Globus pallidus (tissue), 1 donor: ENCODE measurements at regions not wholly inside any gene's neighbourhood (a gene's known extent, or its start where the extent isn't known, plus 50 kb on each side); places are given as distances from the start of the nearest gene placed in this dataset.
A peak's percentile ranks its signal among the peaks of the same experiment; 100 is the strongest.

Source experiments
- DNase-seq: peaks from one replicate; pipeline ENCODE4 v3.0.0-alpha.2; 2015; ENCODE audit warnings: low spot score

- no peak for DNase-seq
These were observed 160.3 kb upstream of the CDYL start for GRCh38 chr6:4615891-4616290.

- DNase-seq = no peak
These were observed 161.0 kb upstream of the CDYL start for GRCh38 chr6:4615231-4615630.

DNA sequence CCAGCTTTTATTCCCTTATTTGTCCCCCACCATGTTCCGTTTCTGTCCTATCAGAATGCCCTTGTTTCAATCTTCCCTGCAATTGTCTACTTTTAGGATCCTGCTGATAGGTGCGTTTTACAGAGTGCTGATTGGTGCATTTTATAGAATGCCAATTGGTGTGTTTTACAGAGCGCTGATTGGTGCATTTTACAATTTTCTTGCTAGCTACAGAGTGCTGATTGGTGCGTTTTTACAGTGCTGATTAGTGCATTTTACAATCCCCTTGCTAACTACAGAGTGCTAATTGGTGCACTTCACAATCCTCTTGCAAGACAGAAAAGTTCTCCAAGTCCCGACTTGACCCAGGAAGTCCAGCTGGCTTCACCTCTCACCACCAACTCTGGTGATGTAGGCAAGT is 161.6 kb upstream of the CDYL start:
- DNase-seq = no peak

- no peak for DNase-seq
These were observed 162.4 kb upstream of the CDYL start for GRCh38 chr6:4613795-4614194.

DNA sequence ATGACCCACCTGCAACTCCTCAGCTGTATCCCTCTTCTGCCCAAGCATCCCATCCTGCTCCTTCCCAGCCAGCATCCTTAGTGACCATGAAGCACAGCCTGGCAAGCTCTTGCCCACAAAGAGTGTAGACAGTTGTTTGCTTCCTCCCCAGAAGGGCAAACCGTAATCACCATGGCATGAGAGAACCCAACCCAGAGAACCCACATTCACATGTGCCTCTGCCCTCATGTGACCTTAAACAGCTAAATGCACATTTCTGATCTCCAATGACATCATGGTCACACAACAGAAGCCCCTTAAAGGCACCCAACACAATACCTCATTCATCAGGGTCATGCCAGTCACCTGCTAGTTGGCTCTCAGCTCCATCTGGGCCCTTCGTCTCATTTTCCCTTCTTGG is 162.8 kb upstream of the CDYL start:
- no peak for DNase-seq

- DNase-seq = no peak
These were observed 163.5 kb upstream of the CDYL start for GRCh38 chr6:4612636-4613171.

GRCh38 chr6:4611429-4612129 is 164.6 kb upstream of the CDYL start:
- no peak for DNase-seq

DNA sequence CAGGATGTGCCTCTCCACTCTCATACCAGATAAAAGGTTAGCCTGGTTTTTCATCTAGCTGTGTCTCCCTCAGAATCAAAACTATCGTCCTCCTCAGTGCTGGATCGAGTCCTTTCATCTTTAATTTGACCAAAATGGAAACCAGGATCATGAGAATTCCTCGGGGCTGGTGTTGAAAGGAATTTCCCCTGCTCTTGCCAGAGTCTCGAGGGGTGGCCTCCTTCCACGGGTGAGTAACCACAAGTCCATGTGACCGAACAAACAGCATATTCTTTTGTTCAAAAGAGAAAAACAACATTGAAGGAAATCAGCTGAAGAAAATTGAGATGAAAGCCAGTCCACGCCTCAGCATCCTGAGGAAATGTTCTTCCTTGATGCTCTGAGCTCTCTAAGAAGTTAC is 165.9 kb upstream of the CDYL start:
- DNase-seq = peak; percentile 36

DNA sequence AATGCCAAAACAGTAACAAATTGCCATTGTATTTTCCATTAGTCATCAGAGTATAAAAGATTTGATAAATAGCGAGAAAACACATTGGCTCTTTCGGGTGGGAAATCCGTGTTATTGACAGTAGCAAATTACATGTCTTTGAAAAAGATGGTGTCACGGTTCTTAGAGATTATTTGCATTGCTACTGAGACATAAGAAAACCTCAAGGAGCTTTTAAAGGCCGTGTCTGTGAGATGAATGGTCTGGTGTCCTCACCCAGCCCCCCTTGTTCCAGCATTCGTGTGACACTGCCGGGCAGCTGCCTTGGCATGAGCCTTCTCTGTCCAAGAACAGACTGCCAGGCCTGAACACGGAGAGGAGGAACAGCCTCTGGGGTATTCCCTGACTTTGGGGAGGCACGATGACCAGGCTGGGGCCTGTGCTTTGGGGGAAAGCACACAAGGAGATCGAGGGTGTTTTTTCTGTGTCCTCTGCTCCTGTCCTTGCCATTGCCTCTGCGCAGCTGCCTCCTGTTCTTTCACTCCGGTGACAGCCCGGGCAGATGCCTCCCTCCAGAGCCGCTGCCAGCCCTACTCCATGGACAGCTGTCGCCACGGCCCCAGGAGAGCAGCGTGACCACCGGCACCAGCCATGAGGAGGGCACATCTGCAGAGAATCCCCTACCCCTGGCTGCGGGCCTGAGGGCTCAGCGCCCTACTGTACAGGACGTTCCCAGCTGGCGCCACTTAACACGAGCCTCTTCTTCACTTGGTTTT is 167.7 kb upstream of the CDYL start:
- peak; percentile 93 for DNase-seq

GRCh38 chr6:4607793-4608192 is 168.4 kb upstream of the CDYL start:
- peak; percentile 74 for DNase-seq

DNA sequence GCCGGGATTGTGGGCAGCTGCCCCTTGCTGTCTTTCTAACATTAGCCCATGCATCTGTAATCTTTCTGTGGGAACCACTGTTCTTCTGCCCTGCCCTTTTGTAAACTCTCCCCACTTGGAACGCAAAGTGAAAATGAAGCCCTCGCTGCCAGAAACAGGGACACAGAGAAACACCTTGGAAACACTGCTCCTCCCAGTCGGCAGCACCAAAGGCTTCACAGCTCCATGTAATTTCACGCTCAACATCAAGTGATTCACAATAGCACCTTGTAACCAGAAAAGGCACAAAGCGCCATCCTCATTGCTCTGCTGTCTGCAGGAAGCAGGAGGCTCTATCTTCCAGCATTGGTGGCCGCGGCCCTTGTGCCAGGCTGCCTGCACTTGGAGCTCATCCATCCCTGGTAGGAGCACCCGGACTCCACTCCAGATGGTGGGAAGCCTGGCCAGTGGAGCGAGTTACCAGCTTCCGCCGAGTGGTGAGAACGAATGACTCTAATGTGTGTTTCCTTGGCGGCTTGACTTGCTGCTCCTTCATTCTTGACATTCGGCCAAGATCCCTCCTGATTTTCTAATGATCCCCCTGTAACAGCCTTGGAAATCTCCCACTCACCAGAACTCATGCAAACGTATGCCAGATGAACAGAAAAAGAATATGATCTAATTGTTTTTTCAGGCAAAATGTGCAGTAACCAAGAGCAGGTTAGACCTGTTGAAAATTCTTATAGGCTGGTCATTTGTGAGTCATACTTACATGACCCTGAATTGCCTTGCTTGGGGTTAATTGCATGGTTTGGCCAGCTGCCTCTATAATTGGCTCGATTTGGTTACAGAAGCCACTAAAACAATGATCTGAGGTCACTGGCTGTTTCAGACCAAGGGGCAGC is 169.1 kb upstream of the CDYL start:
- DNase-seq = peak; percentile 80

DNA sequence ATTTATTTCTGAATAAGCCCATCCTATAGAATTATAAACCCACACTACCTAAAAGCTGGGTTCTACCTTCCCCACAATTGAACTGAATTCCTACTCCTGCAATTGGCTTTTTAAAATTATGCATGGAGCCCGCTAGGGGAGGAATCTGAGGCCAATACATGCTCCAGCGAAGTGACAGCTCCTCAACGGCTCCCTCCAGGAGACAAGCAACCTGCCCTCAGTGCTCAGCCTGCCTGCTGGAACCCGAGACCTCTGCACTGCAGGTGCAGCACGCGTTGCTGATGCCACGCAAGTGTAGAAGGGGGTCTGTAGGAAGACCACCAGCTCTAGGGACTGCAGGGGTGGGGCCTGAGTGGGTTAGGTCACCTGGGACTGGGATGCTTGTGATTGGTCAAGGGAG is 170.2 kb upstream of the CDYL start:
- DNase-seq = no peak

- no peak for DNase-seq
These were observed 172.3 kb upstream of the CDYL start for GRCh38 chr6:4603856-4604369.

DNA sequence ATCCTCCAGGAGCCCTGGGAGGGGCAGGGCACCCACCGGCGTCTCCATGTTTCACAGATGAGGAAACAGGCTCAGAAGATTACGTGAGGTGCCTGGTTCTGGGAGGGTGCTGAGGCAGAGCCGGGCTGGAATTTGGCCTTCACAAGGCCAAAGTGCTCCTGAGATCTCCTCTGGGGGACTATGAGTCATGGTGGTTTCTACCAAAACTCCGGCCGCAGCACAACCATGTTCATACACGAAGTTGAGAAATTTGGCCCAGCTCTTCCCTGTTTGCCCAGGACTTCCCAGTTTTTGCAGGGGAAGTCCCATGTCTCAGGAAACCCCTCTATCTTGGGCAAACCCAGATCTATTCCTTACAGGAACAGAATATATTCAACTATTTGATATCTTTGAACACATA is 172.9 kb upstream of the CDYL start:
- DNase-seq = no peak

- no peak for DNase-seq
These were observed 176.3 kb upstream of the CDYL start for GRCh38 chr6:4599924-4600323.

DNA sequence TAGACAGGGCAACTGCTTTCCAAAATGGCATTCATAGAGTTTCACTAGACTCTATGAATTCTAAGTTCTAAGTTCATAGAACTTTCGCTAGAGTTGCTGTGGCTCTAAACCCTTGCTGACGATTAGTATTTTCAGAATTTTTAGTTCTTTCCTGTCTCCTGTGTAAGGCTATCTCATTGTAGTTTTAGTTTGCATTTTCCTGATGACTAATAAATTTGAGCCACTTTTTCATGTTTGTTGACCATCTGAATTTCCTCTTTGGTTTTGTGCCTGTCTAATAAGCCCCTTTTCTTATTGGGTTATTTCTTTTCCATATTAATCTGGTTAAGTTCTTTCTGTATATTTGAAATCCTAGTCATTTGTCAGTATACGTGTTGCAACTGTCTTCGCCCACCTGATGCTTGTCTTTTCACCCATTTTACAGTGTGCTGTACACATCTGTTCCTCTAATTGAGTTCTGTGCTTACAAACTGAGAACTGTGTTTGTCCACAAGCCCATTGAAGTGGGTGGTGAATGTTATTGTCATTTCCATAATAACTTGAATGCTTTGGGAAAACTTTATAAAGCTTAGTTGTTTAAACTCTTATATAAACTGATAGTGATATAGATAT is 177.7 kb upstream of the CDYL start:
- no peak for DNase-seq

DNA sequence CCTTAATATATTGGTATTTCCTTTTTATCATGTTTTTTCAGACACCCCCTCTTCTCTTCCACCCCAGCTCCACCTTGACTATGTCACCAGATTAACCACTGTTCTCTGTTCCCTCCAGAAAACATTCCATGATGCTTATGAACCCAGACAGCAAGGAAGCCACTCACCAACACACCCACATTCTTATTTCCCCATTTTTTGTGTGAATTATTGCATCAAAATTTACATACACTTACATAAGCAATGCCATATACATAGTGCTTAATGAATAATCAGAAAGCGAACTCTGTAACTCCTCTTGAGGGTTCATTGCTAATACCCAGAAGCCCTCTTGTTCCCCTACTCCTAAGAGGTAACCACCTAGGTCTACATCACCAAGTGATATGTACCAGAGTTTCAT is 182.3 kb upstream of the CDYL start:
- no peak for DNase-seq

GRCh38 chr6:4592026-4592425 is 184.2 kb upstream of the CDYL start:
- DNase-seq = no peak

DNA sequence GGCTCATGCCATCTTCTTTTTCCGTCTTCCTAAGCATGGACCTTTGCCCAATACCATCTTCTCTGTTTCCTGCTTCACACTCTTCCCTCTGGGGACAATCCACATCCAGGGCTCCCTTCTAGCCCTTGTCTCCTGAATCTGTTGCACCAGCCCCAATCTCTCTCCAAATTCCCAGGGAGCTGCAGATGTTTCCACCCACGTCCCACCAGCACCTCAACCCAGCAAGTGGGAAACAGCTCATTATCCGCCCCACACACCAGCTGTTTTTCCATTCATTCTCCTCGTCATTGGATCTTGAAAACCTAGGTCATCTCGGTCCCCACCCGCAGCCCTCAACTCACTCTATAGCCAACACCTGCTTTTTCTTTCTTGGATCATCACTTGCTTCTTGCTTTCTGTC is 185.0 kb upstream of the CDYL start:
- no peak for DNase-seq

- DNase-seq = no peak
These were observed 186.9 kb upstream of the CDYL start for GRCh38 chr6:4589295-4589694.

GRCh38 chr6:4588581-4588980 is 187.6 kb upstream of the CDYL start:
- no peak for DNase-seq

GRCh38 chr6:4588163-4588562 is 188.0 kb upstream of the CDYL start:
- no peak for DNase-seq
